HCT116 (cell line): ENCODE measurements at regions not wholly inside any gene's neighbourhood (a gene's known extent, or its start where the extent isn't known, plus 50 kb on each side); places are given as distances from the start of the nearest gene placed in this dataset.

Experiments used
- ATAC-seq: fragments of 200-7000 bp; cut with Tn5 transposase; 2 replicates; pipeline ENCODE4 v1.9.1; 2020; ENCODE audit warnings: mild to moderate bottlenecking, moderate library complexity
- BruUV-seq: library from RNA; stranded (reverse); fragments of 400-500 nt; replicated peaks from 2 replicates; lab custom pipeline; 2021; lab: Mats Ljungman, UMichigan
- CTCF ChIA-PET: fragments of 300-600 bp; sonication (Branson Sonifier 250); formaldehyde crosslinking; loops from one replicate; lab custom pipeline; 2021; ENCODE audit warnings: antibody characterized with exemption; lab: Charles Lee
- POLR2A ChIA-PET: fragments of 300-600, 350-600 bp; sonication (Branson Sonifier 250); formaldehyde crosslinking; loops from one replicate; lab custom pipeline; 2021; ENCODE audit warnings: antibody characterized with exemption; lab: Charles Lee
- RAD21 ChIA-PET, 2 experiments: fragments of 300-600 bp; sonication (Branson Sonifier 250); formaldehyde crosslinking; loops; one replicate each; lab custom pipeline; 2023; ENCODE audit warnings: low total read pairs in 2 of 2; ENCODE audit not compliant: uncharacterized antibody in 2 of 2, unreplicated experiment in 2 of 2, low non-redundant PET in 1 of 2; lab: Charles Lee
- DNase-seq: peaks from one replicate; pipeline ENCODE4 v3.0.0-alpha.2; 2010; ENCODE audit warnings: low read depth, low spot score
- H2AFZ ChIP-seq: fragments of 200-600 bp; shearing (Covaris generic), sonication (generic); 2 replicates; pipeline ENCODE4 v1.6.1; 2017; ENCODE audit warnings: low read depth, mixed run types, mixed read lengths, antibody characterized with exemption, low read length; ENCODE audit not compliant: poor library complexity, severe bottlenecking
- H3K27ac ChIP-seq: 2 replicates; pipeline ENCODE4 v1.5.1; 2012; ENCODE audit warnings: low read depth, low read length
- H3K27me3 ChIP-seq: fragments of 200-600 bp; sonication (generic); 2 replicates; pipeline ENCODE4 v1.6.1; 2016; ENCODE audit warnings: mixed run types, low read length, mixed read lengths; ENCODE audit not compliant: insufficient read depth
- H3K36me3 ChIP-seq, 2 experiments: fragments of 200-500 bp in 1 of 2; fragments of 200-600 bp in 1 of 2; sonication (Bioruptor generic) in 1 of 2; sonication (generic) in 1 of 2; 2 replicates each; pipeline versions ENCODE4 v1.5.1 to v1.6.1; 2014 to 2016; ENCODE audit warnings: low read length in 2 of 2, inconsistent platforms in 1 of 2, mixed read lengths in 1 of 2, mixed run types in 1 of 2; ENCODE audit not compliant: insufficient read depth in 2 of 2, control insufficient read depth in 1 of 2
- H3K4me1 ChIP-seq, 2 experiments: fragments of 200-600 bp in 1 of 2; sonication (generic) in 1 of 2; 2 replicates each; pipeline versions ENCODE4 v1.5.1 to v1.6.1; 2012 to 2017; ENCODE audit warnings: low read length in 2 of 2, inconsistent platforms in 1 of 2, mild to moderate bottlenecking in 1 of 2, mixed read lengths in 1 of 2, mixed run types in 1 of 2, moderate library complexity in 1 of 2; ENCODE audit not compliant: insufficient read depth in 2 of 2, control insufficient read depth in 1 of 2
- H3K4me2 ChIP-seq: fragments of 200-600 bp; sonication (generic); 2 replicates; pipeline ENCODE4 v1.6.1; 2017; ENCODE audit warnings: mixed run types, low read length, mixed read lengths
- H3K4me3 ChIP-seq, 2 experiments: fragments of 200-600 bp in 1 of 2; sonication (generic) in 1 of 2; replicated peaks in 1 of 2; 2 replicates each; pipeline ENCODE4 v1.5.1; 2011 to 2016; ENCODE audit warnings: low read length in 2 of 2, control low read depth in 1 of 2, low read depth in 1 of 2, mild to moderate bottlenecking in 1 of 2, mixed read lengths in 1 of 2, mixed run types in 1 of 2
- H3K79me2 ChIP-seq: fragments of 200-600 bp; sonication (generic); 2 replicates; pipeline ENCODE4 v1.6.1; 2017; ENCODE audit warnings: mild to moderate bottlenecking, mixed run types, low read length, moderate library complexity, mixed read lengths; ENCODE audit not compliant: insufficient read depth
- H3K9ac ChIP-seq: fragments of 200-600 bp; sonication (generic); 2 replicates; pipeline ENCODE4 v1.6.1; 2016; ENCODE audit warnings: low read length, mixed read lengths
- H3K9me2 ChIP-seq: fragments of 200-600 bp; sonication (generic), shearing (Covaris generic); 2 replicates; pipeline ENCODE4 v1.6.1; 2017; ENCODE audit warnings: mixed run types, mild to moderate bottlenecking, moderate library complexity; ENCODE audit not compliant: insufficient read depth
- H3K9me3 ChIP-seq, 2 experiments: fragments of 200-500 bp in 1 of 2; fragments of 200-600 bp in 1 of 2; sonication (Bioruptor generic) in 1 of 2; sonication (generic) in 1 of 2; 2 replicates each; pipeline ENCODE4 v1.6.1; 2014 to 2017; ENCODE audit warnings: low read length in 2 of 2, mixed read lengths in 2 of 2, inconsistent platforms in 1 of 2, low read depth in 1 of 2, mild to moderate bottlenecking in 1 of 2, mixed run types in 1 of 2, moderate library complexity in 1 of 2; ENCODE audit not compliant: control insufficient read depth in 1 of 2, insufficient read depth in 1 of 2
- H4K20me1 ChIP-seq: fragments of 200-600 bp; sonication (generic), shearing (Covaris generic); 2 replicates; pipeline ENCODE4 v1.6.1; 2017; ENCODE audit warnings: mixed run types, mild to moderate bottlenecking, moderate library complexity; ENCODE audit not compliant: insufficient read depth
- CTCF ChIP-seq, 3 experiments: fragments of 200-600 bp in 1 of 3; sonication (generic) in 1 of 3; IDR thresholded peaks in 2 of 3; conservative IDR thresholded peaks in 1 of 3; 2 replicates each; pipeline ENCODE4 v1.5.1; 2012 to 2017; ENCODE audit warnings: low read depth in 2 of 3, low read length in 2 of 3, antibody characterized with exemption in 1 of 3, borderline replicate concordance in 1 of 3, control low read depth in 1 of 3, mild to moderate bottlenecking in 1 of 3, mixed read lengths in 1 of 3, mixed run types in 1 of 3, moderate library complexity in 1 of 3; ENCODE audit not compliant: insufficient read depth in 1 of 3
- EGR1 ChIP-seq: IDR thresholded peaks from 2 replicates; pipeline ENCODE4 v1.6.1; 2012; ENCODE audit warnings: low read depth
- ELF1 ChIP-seq: IDR thresholded peaks from 2 replicates; pipeline ENCODE4 v1.6.1; 2012; ENCODE audit warnings: low read depth, borderline replicate concordance
- POLR2A ChIP-seq: IDR thresholded peaks from 2 replicates; pipeline ENCODE4 v1.7.0; 2011; ENCODE audit warnings: borderline replicate concordance; ENCODE audit not compliant: insufficient read depth, insufficient read length; ENCODE audit errors: extremely low read depth
- POLR2AphosphoS5 ChIP-seq: IDR thresholded peaks from 2 replicates; pipeline ENCODE4 v1.6.1; 2011; ENCODE audit warnings: mild to moderate bottlenecking, low read depth, low read length, moderate library complexity
- RAD21 ChIP-seq: IDR thresholded peaks from 2 replicates; pipeline ENCODE4 v1.6.1; 2012; ENCODE audit warnings: low read depth, mild to moderate bottlenecking
- TCF7L2 ChIP-seq: IDR thresholded peaks from 2 replicates; pipeline ENCODE4 v1.7.0; 2011; ENCODE audit warnings: borderline replicate concordance, inconsistent platforms; ENCODE audit not compliant: insufficient read depth, insufficient read length; ENCODE audit errors: extremely low read depth
- ZBTB33 ChIP-seq: IDR thresholded peaks from 2 replicates; pipeline ENCODE4 v1.6.1; 2011; ENCODE audit warnings: mild to moderate bottlenecking, low read length, moderate library complexity; ENCODE audit not compliant: insufficient replicate concordance; ENCODE audit errors: extremely low read depth
- ZFX ChIP-seq: fragments of 450-650 bp; IDR thresholded peaks from 2 replicates; pipeline ENCODE4 v1.6.1; 2017
- intact Hi-C: fragments of 100-400 bp; cut with micrococcal nuclease; formaldehyde crosslinking; loops from 2 replicates; pipeline ENCODE4 v1.10.0; 2022

GRCh38 chr16:9195287-9195686, 103.8 kb downstream of the HAPSTR1 start:
- no peak overlapping the region for H3K4me3 ChIP-seq
- intact Hi-C loops = no loop called here
- CTCF ChIA-PET = no interaction called here
- BruUV-seq = no TSS peak
- H3K36me3 ChIP-seq = no peaks in the 10 kb centered on the region
- RAD21 ChIA-PET = no interaction called here
- no peaks in the 10 kb centered on the region; the same call in 1 of the 2 replicates for H3K27me3 ChIP-seq
- H3K9me2 ChIP-seq = no peaks in the 10 kb centered on the region
- no peak for ATAC-seq
- TF ChIP-seq RAD21 (no peak), TCF7L2 (no peak), CTCF (IDR thresholded peaks at IDR 0.05 in 2 of 3, conservative IDR thresholded peaks at IDR 0.05 in 1 of 3; ENCODE audit: borderline replicate concordance in 1 of 3, insufficient read depth in 1 of 3, low read depth in 2 of 3, low read length in 2 of 3) (no peak), ZFX (no peak), ELF1 (no peak), ZBTB33 (no peak), POLR2A (no peak), EGR1 (no peak), POLR2AphosphoS5 (no peak)
- H3K4me1 ChIP-seq = no peaks in the 10 kb centered on the region
- no peak overlapping the region for H3K9ac ChIP-seq
- no peak overlapping the region for H3K4me2 ChIP-seq
- DNase-seq = no peak
- no peaks in the 10 kb centered on the region for H3K79me2 ChIP-seq
- H2AFZ ChIP-seq = no peak overlapping the region
- H3K9me3 ChIP-seq = no peaks in the 10 kb centered on the region
- POLR2A ChIA-PET = no interaction called here
- H3K27ac ChIP-seq = no peak overlapping the region
- no peaks in the 10 kb centered on the region for H4K20me1 ChIP-seq
